Kidney capillary endothelial cell (primary cell): ENCODE measurements at regions not wholly inside any gene's neighbourhood (a gene's known extent, or its start where the extent isn't known, plus 50 kb on each side); places are given as distances from the start of the nearest gene placed in this dataset.

Source experiments
- DNase-seq: peaks from one replicate; pipeline ENCODE4 v3.0.0-alpha.2; 2018; ENCODE audit warnings: low spot score

DNA sequence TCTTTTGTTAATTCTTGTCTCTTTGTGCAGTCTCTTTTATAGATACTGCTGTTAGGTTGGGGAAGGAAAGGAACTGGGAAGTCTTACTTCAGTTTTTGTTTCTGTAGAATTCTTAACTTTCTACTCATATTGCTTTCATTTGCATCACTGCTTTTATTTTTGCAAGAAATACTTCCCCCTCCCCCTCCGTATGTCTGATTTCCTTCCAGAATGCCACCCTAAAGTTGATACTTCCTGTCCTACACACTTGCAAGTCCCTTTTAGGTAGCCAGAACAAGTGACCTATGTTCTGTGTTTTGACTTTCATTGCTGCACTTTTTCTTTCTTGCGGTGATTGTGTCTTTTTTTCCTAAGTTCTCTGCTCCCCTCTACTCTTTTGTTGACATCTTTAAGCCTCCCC is 477.4 kb downstream of the RSL24D1 start:
- no peak for DNase-seq

DNA sequence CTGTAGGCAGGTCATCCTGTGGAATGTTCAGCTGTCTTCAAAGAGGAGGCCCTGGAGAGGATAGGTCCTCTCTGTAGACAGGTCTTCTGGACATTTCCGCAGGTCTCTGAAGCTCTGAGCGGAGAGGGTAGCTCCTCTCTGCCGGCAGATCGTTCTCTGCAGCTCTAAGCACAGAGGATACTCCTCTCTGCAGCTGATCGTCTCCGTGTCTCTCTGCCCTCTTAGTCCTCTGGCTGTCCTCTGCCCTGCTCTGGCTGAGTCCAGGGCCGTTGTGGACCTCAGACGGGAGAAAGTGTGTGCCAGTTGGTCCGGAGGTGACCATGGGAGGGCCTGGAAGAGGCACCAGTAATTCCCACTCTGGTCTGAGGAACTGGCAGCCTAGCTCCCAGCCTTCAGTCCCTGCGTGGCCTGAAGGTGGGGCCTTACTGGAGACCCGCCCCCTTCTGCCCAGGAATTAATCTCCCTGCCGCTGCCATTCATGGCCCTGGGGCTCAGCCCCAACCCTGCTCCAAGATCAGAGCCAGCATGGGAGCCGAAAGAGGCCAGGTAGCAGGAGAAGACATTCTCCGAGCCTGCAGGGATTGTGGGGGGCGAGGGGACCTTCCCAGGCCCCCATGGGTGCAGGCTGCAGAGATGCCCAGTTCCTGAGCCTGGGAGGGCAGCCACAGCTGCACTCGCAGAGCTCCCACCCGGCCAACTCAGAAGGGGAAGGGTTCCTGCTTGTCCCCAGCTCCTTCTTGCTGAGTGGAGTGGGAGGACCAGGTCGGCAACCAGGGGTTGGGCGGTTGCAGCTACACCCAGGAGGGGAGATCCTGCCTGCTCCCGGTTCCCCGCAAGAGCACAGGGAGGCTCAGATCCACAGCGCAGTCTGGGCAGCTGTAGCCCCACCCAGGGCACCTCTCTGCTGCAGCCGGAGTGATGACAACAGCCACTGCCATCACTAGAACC is 488.7 kb downstream of the RSL24D1 start:
- DNase-seq: no peak

DNA sequence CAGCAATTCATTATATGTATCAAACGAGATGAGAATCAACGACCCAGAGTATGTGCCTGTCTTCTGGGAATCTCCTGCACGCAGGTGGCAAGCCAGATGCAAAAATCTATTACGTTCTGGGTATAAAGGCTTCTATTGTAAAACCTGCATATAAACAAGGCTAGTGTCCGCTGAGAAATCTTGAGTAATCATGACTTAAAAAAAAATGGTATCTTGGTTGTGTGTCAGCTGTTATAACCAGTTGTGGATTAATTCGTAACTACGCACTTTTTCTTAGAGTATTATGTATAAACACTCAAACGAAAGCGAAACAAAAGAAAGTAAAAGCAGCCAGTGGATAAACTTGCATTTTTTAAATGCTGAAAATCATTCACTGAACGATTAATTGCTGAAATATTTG is 509.1 kb downstream of the RSL24D1 start:
- DNase-seq: no peak
